H9 (cell line): ENCODE measurements at regions not wholly inside any gene's neighbourhood (a gene's known extent, or its start where the extent isn't known, plus 50 kb on each side); places are given as distances from the start of the nearest gene placed in this dataset.

ENCODE experiments used
- DNase-seq: peaks from one replicate; pipeline ENCODE4 v3.0.0-alpha.2; 2017
- H2AFZ ChIP-seq: one replicate; pipeline ENCODE4 v1.6.1; 2013; ENCODE audit warnings: mild to moderate bottlenecking, low read length, control low read depth, moderate library complexity
- H2AK5ac ChIP-seq: 2 replicates; pipeline ENCODE4 v1.6.1; 2013; ENCODE audit warnings: low read length, control low read depth, mixed read lengths; ENCODE audit not compliant: insufficient read length
- H2BK120ac ChIP-seq: one replicate; pipeline ENCODE4 v1.6.1; 2013; ENCODE audit warnings: low read depth, mild to moderate bottlenecking, low read length, control low read depth, inconsistent platforms; ENCODE audit not compliant: poor library complexity, severe bottlenecking
- H2BK12ac ChIP-seq: 2 replicates; pipeline ENCODE4 v1.6.1; 2013; ENCODE audit warnings: low read length, control low read depth, mixed read lengths, low read depth; ENCODE audit not compliant: insufficient read length
- H2BK15ac ChIP-seq: 2 replicates; pipeline ENCODE4 v1.6.1; 2013; ENCODE audit warnings: low read depth, low read length, control low read depth
- H2BK20ac ChIP-seq: one replicate; pipeline ENCODE4 v1.6.1; 2013; ENCODE audit warnings: low read depth, mild to moderate bottlenecking, low read length, control low read depth, inconsistent platforms; ENCODE audit not compliant: poor library complexity, severe bottlenecking
- H2BK5ac ChIP-seq: 2 replicates; pipeline ENCODE4 v1.6.1; 2013; ENCODE audit warnings: low read length, control low read depth, mixed read lengths; ENCODE audit not compliant: insufficient read length
- H3K14ac ChIP-seq: 2 replicates; pipeline ENCODE4 v1.6.1; 2013; ENCODE audit warnings: low read length, control low read depth; ENCODE audit not compliant: insufficient read depth
- H3K18ac ChIP-seq: 2 replicates; pipeline ENCODE4 v1.6.1; 2013; ENCODE audit warnings: low read depth, mild to moderate bottlenecking, mixed read lengths, low read length, control low read depth; ENCODE audit not compliant: insufficient read length
- H3K23ac ChIP-seq: 2 replicates; pipeline ENCODE4 v1.6.1; 2013; ENCODE audit warnings: low read length, control low read depth, mixed read lengths, low read depth; ENCODE audit not compliant: insufficient read length
- H3K23me2 ChIP-seq: 2 replicates; pipeline ENCODE4 v1.6.1; 2013; ENCODE audit warnings: low read depth, mild to moderate bottlenecking, mixed read lengths, low read length, control low read depth; ENCODE audit not compliant: insufficient read length, poor library complexity, severe bottlenecking
- H3K27ac ChIP-seq: 2 replicates; pipeline ENCODE4 v1.5.1; 2013; ENCODE audit warnings: low read length, control low read depth, mixed read lengths, low read depth; ENCODE audit not compliant: insufficient read length
- H3K27me3 ChIP-seq: 2 replicates; pipeline ENCODE4 v1.6.1; 2013; ENCODE audit warnings: low read length, control low read depth, inconsistent platforms; ENCODE audit not compliant: insufficient read depth
- H3K4ac ChIP-seq: 2 replicates; pipeline ENCODE4 v1.6.1; 2013; ENCODE audit warnings: low read depth, mild to moderate bottlenecking, control low read depth, inconsistent platforms, low read length, moderate library complexity
- H3K4me1 ChIP-seq: 2 replicates; pipeline ENCODE4 v1.6.1; 2013; ENCODE audit warnings: low read length, control low read depth, inconsistent platforms; ENCODE audit not compliant: insufficient read depth
- H3K4me2 ChIP-seq: 2 replicates; pipeline ENCODE4 v1.6.1; 2013; ENCODE audit warnings: low read length, control low read depth, mixed read lengths; ENCODE audit not compliant: insufficient read length, insufficient read depth
- H3K56ac ChIP-seq: 2 replicates; pipeline ENCODE4 v1.6.1; 2013; ENCODE audit warnings: low read depth, mild to moderate bottlenecking, mixed read lengths, low read length, control low read depth; ENCODE audit not compliant: insufficient read length
- H3K79me1 ChIP-seq: 2 replicates; pipeline ENCODE4 v1.6.1; 2013; ENCODE audit warnings: low read depth, mild to moderate bottlenecking, moderate library complexity, low read length, control low read depth, inconsistent platforms; ENCODE audit not compliant: insufficient read depth, poor library complexity, severe bottlenecking
- H3K79me2 ChIP-seq: 2 replicates; pipeline ENCODE4 v1.6.1; 2013; ENCODE audit warnings: low read length, control low read depth, inconsistent platforms; ENCODE audit not compliant: insufficient read depth
- H3K9ac ChIP-seq: 2 replicates; pipeline ENCODE4 v1.6.1; 2013; ENCODE audit warnings: low read length, control low read depth, mixed read lengths; ENCODE audit not compliant: insufficient read length; ENCODE audit errors: extremely low read depth
- H3K9me3 ChIP-seq: one replicate; pipeline ENCODE4 v1.6.1; 2013; ENCODE audit warnings: low read depth, low read length, inconsistent platforms; ENCODE audit not compliant: control insufficient read depth
- H3T11ph ChIP-seq: one replicate; pipeline ENCODE4 v1.6.1; 2013; ENCODE audit warnings: mild to moderate bottlenecking, low read length, control low read depth, inconsistent platforms
- H4K20me1 ChIP-seq: one replicate; pipeline ENCODE4 v1.6.1; 2013; ENCODE audit not compliant: control insufficient read depth, insufficient read length, insufficient read depth
- H4K5ac ChIP-seq: 2 replicates; pipeline ENCODE4 v1.6.1; 2013; ENCODE audit warnings: low read depth, mild to moderate bottlenecking, mixed read lengths, low read length, control low read depth; ENCODE audit not compliant: insufficient read length
- H4K8ac ChIP-seq: replicated peaks from 2 replicates; pipeline ENCODE4 v1.6.1; 2013; ENCODE audit warnings: low read length, control low read depth, mixed read lengths, low read depth; ENCODE audit not compliant: insufficient read length
- H4K91ac ChIP-seq: 2 replicates; pipeline ENCODE4 v1.6.1; 2013; ENCODE audit warnings: low read depth, mild to moderate bottlenecking, moderate library complexity, mixed read lengths, low read length, control low read depth; ENCODE audit not compliant: insufficient read length
- H3K27ac Mint-ChIP-seq, 3 experiments: 2 replicates in 2 of 3; 3 replicates in 1 of 3; pipeline ENCODE4 v1.8.0; 2020 to 2021; ENCODE audit warnings: mixed read lengths in 3 of 3, mild to moderate bottlenecking in 1 of 3, moderate library complexity in 1 of 3
- H3K27me3 Mint-ChIP-seq: 2 replicates; pipeline ENCODE4 v1.8.0; 2021; ENCODE audit warnings: low read depth, mild to moderate bottlenecking, moderate library complexity, mixed read lengths
- H3K36me3 Mint-ChIP-seq, 3 experiments: 2 replicates in 2 of 3; 3 replicates in 1 of 3; pipeline ENCODE4 v1.8.0; 2020 to 2021; ENCODE audit warnings: low read depth in 3 of 3, mixed read lengths in 3 of 3; ENCODE audit not compliant: insufficient read depth in 1 of 3
- H3K4me1 Mint-ChIP-seq, 2 experiments: 2 replicates each; pipeline ENCODE4 v1.8.0; 2020; ENCODE audit warnings: mixed read lengths in 2 of 2
- H3K4me3 Mint-ChIP-seq, 2 experiments: 2 replicates in 1 of 2; 3 replicates in 1 of 2; pipeline ENCODE4 v1.8.0; 2020 to 2021; ENCODE audit warnings: mild to moderate bottlenecking in 2 of 2, mixed read lengths in 2 of 2, moderate library complexity in 1 of 2
- H3K9me3 Mint-ChIP-seq, 2 experiments: 2 replicates in 1 of 2; 3 replicates in 1 of 2; pipeline ENCODE4 v1.8.0; 2020; ENCODE audit warnings: mild to moderate bottlenecking in 2 of 2, mixed read lengths in 2 of 2, moderate library complexity in 1 of 2
- WGBS: extraction: QIAGEN DNeasy Blood & Tissue Kit; methylation state at CpG from one replicate; pipeline ENCODE4 v1.1.7; 2013; ENCODE audit warnings: missing lambda C conversion rate, low lambda C conversion rate, mixed read lengths; ENCODE audit not compliant: insufficient read length; ENCODE audit errors: extremely low coverage; 5-methylcytosine and 5-hydroxymethylcytosine counted together
- TF ChIP-seq, protein P1 (sequence below): fragments of 200-600 bp; sonication (generic); conservative IDR thresholded peaks from 3 replicates; pipeline ENCODE4 v1.8.0; 2021; ENCODE audit warnings: antibody characterized with exemption, mild to moderate bottlenecking

GRCh38 chr1:228987736-228988506 is 252.6 kb downstream of the RHOU start:
- Histone ChIP-seq H3K23ac (no peak overlapping the region), H3K79me1 (no peaks in the 10 kb centered on the region), H3K4ac (no peak overlapping the region), H3K27ac (no peak overlapping the region), H3K4me1 (peaks cover 5% of the 10 kb centered on the region; the same call in 1 of the 2 replicates), H2BK5ac (no peak overlapping the region), H3K27me3 (no peaks in the 10 kb centered on the region), H2BK20ac (no peak overlapping the region), H2BK15ac (no peak overlapping the region), H4K20me1 (no peaks in the 10 kb centered on the region), H4K8ac (no peak overlapping the region), H3K14ac (no peak overlapping the region), H2BK120ac (no peak overlapping the region), H4K5ac (no peak overlapping the region), H3K79me2 (no peaks in the 10 kb centered on the region), H2BK12ac (no peak overlapping the region), H4K91ac (no peak overlapping the region), H2AFZ (no peak overlapping the region), H3K9me3 (no peaks in the 10 kb centered on the region), H3K56ac (no peak overlapping the region), H2AK5ac (no peak overlapping the region), H3K9ac (no peak overlapping the region), H3T11ph (no peak overlapping the region), H3K23me2 (no peaks in the 10 kb centered on the region), H3K4me2 (no peak overlapping the region), H3K18ac (no peak overlapping the region)
- no peaks in the 10 kb centered on the region; a peak in 1 of 5 replicates for H3K9me3 Mint-ChIP-seq
- H3K27ac Mint-ChIP-seq, result no peak overlapping the region; a peak in 1 of 7 replicates
- H3K36me3 Mint-ChIP-seq, result no peaks in the 10 kb centered on the region
- H3K4me3 Mint-ChIP-seq, result no peak overlapping the region; a peak in 1 of 5 replicates
- peaks cover 30 to 36% of the 10 kb centered on the region in 2 experiments for H3K4me1 Mint-ChIP-seq
- peaks cover 2% of the 10 kb centered on the region; the same call in 1 of the 2 replicates for H3K27me3 Mint-ChIP-seq
- DNase-seq, result no peak
- TF ChIP-seq, protein P1, sequence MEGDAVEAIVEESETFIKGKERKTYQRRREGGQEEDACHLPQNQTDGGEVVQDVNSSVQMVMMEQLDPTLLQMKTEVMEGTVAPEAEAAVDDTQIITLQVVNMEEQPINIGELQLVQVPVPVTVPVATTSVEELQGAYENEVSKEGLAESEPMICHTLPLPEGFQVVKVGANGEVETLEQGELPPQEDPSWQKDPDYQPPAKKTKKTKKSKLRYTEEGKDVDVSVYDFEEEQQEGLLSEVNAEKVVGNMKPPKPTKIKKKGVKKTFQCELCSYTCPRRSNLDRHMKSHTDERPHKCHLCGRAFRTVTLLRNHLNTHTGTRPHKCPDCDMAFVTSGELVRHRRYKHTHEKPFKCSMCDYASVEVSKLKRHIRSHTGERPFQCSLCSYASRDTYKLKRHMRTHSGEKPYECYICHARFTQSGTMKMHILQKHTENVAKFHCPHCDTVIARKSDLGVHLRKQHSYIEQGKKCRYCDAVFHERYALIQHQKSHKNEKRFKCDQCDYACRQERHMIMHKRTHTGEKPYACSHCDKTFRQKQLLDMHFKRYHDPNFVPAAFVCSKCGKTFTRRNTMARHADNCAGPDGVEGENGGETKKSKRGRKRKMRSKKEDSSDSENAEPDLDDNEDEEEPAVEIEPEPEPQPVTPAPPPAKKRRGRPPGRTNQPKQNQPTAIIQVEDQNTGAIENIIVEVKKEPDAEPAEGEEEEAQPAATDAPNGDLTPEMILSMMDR, result no peak
- WGBS, result no CpG with 5 or more reads among the region's 14 CpGs
